T-helper 2 cell treated with Interferon-gamma antibody and Interleukin-4, amounts not matched to agents 5 μg/mL and 100 μg/mL, for 36 hours (primary cell): ENCODE measurements at regions not wholly inside any gene's neighbourhood (a gene's known extent, or its start where the extent isn't known, plus 50 kb on each side); places are given as distances from the start of the nearest gene placed in this dataset.

Source experiments
- DNase-seq: peaks from one replicate; pipeline ENCODE4 v3.0.0; 2021; ENCODE audit warnings: low spot score
- H3K27ac Mint-ChIP-seq: one replicate; pipeline ENCODE4 v1.8.0; 2021; ENCODE audit warnings: mild to moderate bottlenecking, mixed read lengths
- H3K27me3 Mint-ChIP-seq: one replicate; pipeline ENCODE4 v1.8.0; 2021; ENCODE audit warnings: low read depth, mixed read lengths
- H3K36me3 Mint-ChIP-seq: one replicate; pipeline ENCODE4 v1.8.0; 2021; ENCODE audit warnings: low read depth, mixed read lengths
- H3K4me1 Mint-ChIP-seq: one replicate; pipeline ENCODE4 v1.8.0; 2021; ENCODE audit warnings: low read depth, mixed read lengths
- H3K4me3 Mint-ChIP-seq: one replicate; pipeline ENCODE4 v1.8.0; 2022; ENCODE audit warnings: mild to moderate bottlenecking, moderate library complexity, mixed read lengths
- H3K9me3 Mint-ChIP-seq: one replicate; pipeline ENCODE4 v1.8.0; 2021; ENCODE audit warnings: mixed read lengths

GRCh38 chr16:10333321-10334032 lies 52.4 kb upstream of the ATF7IP2 start:
- Mint-ChIP-seq H3K36me3 (no peaks in the 10 kb centered on the region), H3K27me3 (no peaks in the 10 kb centered on the region), H3K4me1 (peaks cover 28% of the 10 kb centered on the region), H3K27ac (no peak overlapping the region), H3K9me3 (peaks cover under 1% of the 10 kb centered on the region), H3K4me3 (no peak overlapping the region)
- no peak for DNase-seq

- Mint-ChIP-seq H3K27ac (no peak overlapping the region), H3K4me1 (peaks cover 22% of the 10 kb centered on the region), H3K9me3 (peaks cover 17% of the 10 kb centered on the region), H3K4me3 (no peak overlapping the region), H3K27me3 (no peaks in the 10 kb centered on the region), H3K36me3 (peaks cover 7% of the 10 kb centered on the region)
- DNase-seq = no peak
Observed at GRCh38 chr16:10335681-10336080, 50.2 kb upstream of the ATF7IP2 start.
